ENCODE measurements at regions not wholly inside any gene's neighbourhood (a gene's known extent, or its start where the extent isn't known, plus 50 kb on each side); places are given as distances from the start of the nearest gene placed in this dataset.

- no peak for TF ChIP-seq CTCF (IDR thresholded peaks at IDR 0.05; ENCODE audit: insufficient read depth, low read length, poor library complexity, severe bottlenecking)
- no peak overlapping the region for H3K4me3 ChIP-seq (ENCODE audit: low read depth, low read length)
- no peaks in the 10 kb centered on the region for H3K36me3 ChIP-seq (ENCODE audit: control insufficient read depth, insufficient read depth, low read length)
- DNase-seq (ENCODE audit: low read depth), result no peak
- no peaks in the 10 kb centered on the region for H3K27me3 ChIP-seq (ENCODE audit: control insufficient read depth, insufficient read depth, low read length)
Observed at GRCh38 chr5:119899981-119900380, 270.6 kb downstream of the FAM170A start.

GRCh38 chr5:119902593-119902992 lies 273.2 kb downstream of the FAM170A start:
- H3K27me3 ChIP-seq (ENCODE audit: control insufficient read depth, insufficient read depth, low read length), result no peaks in the 10 kb centered on the region
- no peaks in the 10 kb centered on the region for H3K36me3 ChIP-seq (ENCODE audit: control insufficient read depth, insufficient read depth, low read length)
- no peak overlapping the region for H3K4me3 ChIP-seq (ENCODE audit: low read depth, low read length)
- no peak for DNase-seq (ENCODE audit: low read depth)
- TF ChIP-seq CTCF (IDR thresholded peaks at IDR 0.05; ENCODE audit: insufficient read depth, low read length, poor library complexity, severe bottlenecking), result no peak

GRCh38 chr5:119913425-119913824 lies 284.1 kb downstream of the FAM170A start:
- Histone ChIP-seq H3K36me3 (ENCODE audit: control insufficient read depth, insufficient read depth, low read length) (no peaks in the 10 kb centered on the region), H3K27me3 (ENCODE audit: control insufficient read depth, insufficient read depth, low read length) (no peaks in the 10 kb centered on the region), H3K4me3 (ENCODE audit: low read depth, low read length) (no peak overlapping the region)
- no peak for DNase-seq (ENCODE audit: low read depth)
- no peak for TF ChIP-seq CTCF (IDR thresholded peaks at IDR 0.05; ENCODE audit: insufficient read depth, low read length, poor library complexity, severe bottlenecking)

- Histone ChIP-seq H3K27me3 (ENCODE audit: control insufficient read depth, insufficient read depth, low read length) (no peaks in the 10 kb centered on the region), H3K36me3 (ENCODE audit: control insufficient read depth, insufficient read depth, low read length) (no peaks in the 10 kb centered on the region), H3K4me3 (ENCODE audit: low read depth, low read length) (no peak overlapping the region)
- no peak for TF ChIP-seq CTCF (IDR thresholded peaks at IDR 0.05; ENCODE audit: insufficient read depth, low read length, poor library complexity, severe bottlenecking)
- DNase-seq (ENCODE audit: low read depth), result no peak
Observed at GRCh38 chr5:119919279-119919678, 289.9 kb downstream of the FAM170A start.

GRCh38 chr5:119926301-119926700 lies 296.9 kb downstream of the FAM170A start:
- DNase-seq (ENCODE audit: low read depth), result no peak
- Histone ChIP-seq H3K4me3 (ENCODE audit: low read depth, low read length) (no peak overlapping the region), H3K27me3 (ENCODE audit: control insufficient read depth, insufficient read depth, low read length) (no peaks in the 10 kb centered on the region), H3K36me3 (ENCODE audit: control insufficient read depth, insufficient read depth, low read length) (no peaks in the 10 kb centered on the region)
- TF ChIP-seq CTCF (IDR thresholded peaks at IDR 0.05; ENCODE audit: insufficient read depth, low read length, poor library complexity, severe bottlenecking), result no peak

GRCh38 chr5:119928974-119929373 lies 299.6 kb downstream of the FAM170A start:
- DNase-seq (ENCODE audit: low read depth), result no peak
- Histone ChIP-seq H3K27me3 (ENCODE audit: control insufficient read depth, insufficient read depth, low read length) (no peaks in the 10 kb centered on the region), H3K4me3 (ENCODE audit: low read depth, low read length) (no peak overlapping the region), H3K36me3 (ENCODE audit: control insufficient read depth, insufficient read depth, low read length) (no peaks in the 10 kb centered on the region)
- no peak for TF ChIP-seq CTCF (IDR thresholded peaks at IDR 0.05; ENCODE audit: insufficient read depth, low read length, poor library complexity, severe bottlenecking)

Data from kidney epithelial cell (primary cell).